Ectodermal cell (in vitro differentiated cells): ENCODE measurements at regions not wholly inside any gene's neighbourhood (a gene's known extent, or its start where the extent isn't known, plus 50 kb on each side); places are given as distances from the start of the nearest gene placed in this dataset.
"Not testable (repeated sequence)": the region's sequence is repeated elsewhere in the genome, so short reads cannot be mapped to it uniquely, and the experiment has no call there.

ENCODE experiments used
- H3K27ac ChIP-seq: 2 replicates; pipeline ENCODE4 v1.7.0; 2013; ENCODE audit warnings: mild to moderate bottlenecking, low read depth, low read length; ENCODE audit not compliant: insufficient read depth, poor library complexity, severe bottlenecking
- H3K27me3 ChIP-seq: 2 replicates; pipeline ENCODE4 v1.7.0; 2013; ENCODE audit warnings: mild to moderate bottlenecking, low read length; ENCODE audit not compliant: insufficient read depth, control insufficient read depth, poor library complexity, severe bottlenecking
- H3K36me3 ChIP-seq: one replicate; pipeline ENCODE4 v1.7.0; 2013; ENCODE audit warnings: low read length; ENCODE audit not compliant: control insufficient read depth, insufficient read depth
- H3K4me1 ChIP-seq: one replicate; pipeline ENCODE4 v1.7.0; 2013; ENCODE audit warnings: low read length; ENCODE audit not compliant: control insufficient read depth, insufficient read depth
- H3K4me3 ChIP-seq: 2 replicates; pipeline ENCODE4 v1.7.0; 2013; ENCODE audit warnings: low read depth, low read length, control low read depth; ENCODE audit not compliant: insufficient read depth
- H3K9me3 ChIP-seq: 2 replicates; pipeline ENCODE4 v1.7.0; 2013; ENCODE audit warnings: mild to moderate bottlenecking, low read length, moderate library complexity; ENCODE audit not compliant: control insufficient read depth
- WGBS, 2 experiments: methylation state at CpG; one replicate each; pipeline ENCODE4 v1.1.7; 2013; ENCODE audit warnings: missing lambda C conversion rate in 2 of 2; 5-methylcytosine and 5-hydroxymethylcytosine counted together

GRCh38 chr20:50442512-50442911 is 67.7 kb upstream of the PTPN1 start:
- WGBS, 2 experiments: 85 to 93% methylated on average over 4 of the region's 4 CpGs
- H3K36me3 ChIP-seq: no peaks in the 10 kb centered on the region
- H3K27ac ChIP-seq: no peak overlapping the region
- no peaks in the 10 kb centered on the region for H3K4me1 ChIP-seq
- H3K9me3 ChIP-seq: no peaks in the 10 kb centered on the region
- H3K4me3 ChIP-seq: no peak overlapping the region
- H3K27me3 ChIP-seq: no peaks in the 10 kb centered on the region

DNA sequence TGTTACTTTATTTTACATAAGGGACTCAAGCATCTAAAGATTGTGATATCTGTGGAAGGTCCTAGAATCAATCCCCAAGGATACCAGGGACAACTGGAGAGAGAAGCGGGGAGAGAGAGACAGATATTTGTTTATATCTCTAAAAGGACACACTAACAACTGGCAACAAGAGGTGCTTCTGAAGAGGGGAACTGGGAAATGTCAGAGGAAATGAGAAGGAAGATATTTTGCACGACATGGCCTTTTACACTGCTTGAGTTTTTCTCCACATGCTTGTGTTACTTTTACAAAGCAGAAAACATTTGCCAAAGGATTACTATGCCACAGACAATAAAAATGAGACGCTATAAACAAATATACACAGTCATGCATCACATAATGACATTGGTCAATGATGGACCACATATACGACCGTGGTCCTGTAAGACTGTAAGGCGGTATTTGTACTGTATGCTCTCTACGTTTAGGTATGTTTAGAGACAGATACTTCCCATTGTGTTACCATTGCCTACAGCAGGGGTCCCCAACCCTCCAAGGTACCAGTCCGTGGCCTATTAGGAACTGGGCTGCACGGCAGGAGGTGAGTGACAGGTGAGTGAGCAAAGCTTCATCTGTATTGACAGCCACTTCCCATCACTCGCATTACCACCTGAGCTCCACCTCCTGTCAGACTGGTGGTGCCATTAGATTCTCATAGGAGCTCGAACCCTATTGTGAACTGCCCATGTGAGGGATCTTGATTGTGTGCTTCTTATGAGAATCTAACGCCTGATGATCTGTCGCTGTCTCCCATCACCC is 64.6 kb upstream of the PTPN1 start:
- Histone ChIP-seq H3K27ac (no peak overlapping the region), H3K27me3 (no peaks in the 10 kb centered on the region), H3K4me3 (no peak overlapping the region), H3K4me1 (no peaks in the 10 kb centered on the region), H3K36me3 (no peaks in the 10 kb centered on the region), H3K9me3 (no peaks in the 10 kb centered on the region)
- 81 to 85% methylated on average over 13 of the region's 13 CpGs for WGBS, 2 experiments

GRCh38 chr20:50446351-50447101 is 63.7 kb upstream of the PTPN1 start:
- WGBS, 2 experiments: 83 to 85% methylated on average over 14 of the region's 16 CpGs
- no peaks in the 10 kb centered on the region for H3K27me3 ChIP-seq
- H3K4me1 ChIP-seq: peaks cover 7% of the 10 kb centered on the region
- H3K36me3 ChIP-seq: no peaks in the 10 kb centered on the region
- no peak overlapping the region for H3K4me3 ChIP-seq
- H3K9me3 ChIP-seq: no peaks in the 10 kb centered on the region
- H3K27ac ChIP-seq: no peak overlapping the region

DNA sequence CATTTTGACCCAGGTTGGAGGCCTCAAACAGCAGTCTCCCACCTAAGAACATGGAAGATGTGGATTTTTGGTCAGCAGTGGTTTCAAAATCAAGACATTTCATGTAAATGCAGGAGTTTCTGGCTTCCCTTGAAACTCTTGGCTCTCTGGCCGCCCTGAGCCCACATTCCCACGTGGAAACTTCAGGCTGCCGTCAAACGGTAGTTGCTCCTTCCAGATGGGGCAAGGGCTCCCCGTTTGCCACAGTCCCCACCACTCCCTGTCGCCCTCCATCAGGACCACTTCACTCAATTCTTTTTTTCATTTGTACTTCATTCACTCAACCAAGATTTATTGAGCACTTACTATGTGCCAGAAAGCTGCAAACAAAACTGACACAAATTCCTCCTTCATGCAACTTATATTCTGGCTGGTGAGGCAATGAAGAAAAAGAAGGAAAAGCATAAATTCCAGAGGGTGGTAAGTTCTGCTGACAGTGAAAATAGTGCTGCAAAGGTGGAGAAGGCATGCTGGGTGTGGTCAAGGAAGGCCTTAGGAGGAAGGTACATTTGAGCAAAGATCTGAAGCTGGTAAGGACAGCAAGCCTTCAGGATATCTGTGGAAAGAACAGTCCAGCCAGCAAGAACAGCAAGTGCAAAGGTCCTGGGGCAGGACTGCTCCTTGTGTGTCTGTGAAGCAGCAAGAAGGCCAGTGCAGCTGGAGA is 62.9 kb upstream of the PTPN1 start:
- no peaks in the 10 kb centered on the region for H3K27me3 ChIP-seq
- 79% methylated on average over 6 of the region's 6 CpGs for whole genome bisulfite sequencing, 2 experiments
- no peak overlapping the region for H3K27ac ChIP-seq
- H3K4me1 ChIP-seq: peaks cover 7% of the 10 kb centered on the region
- no peak overlapping the region for H3K4me3 ChIP-seq
- H3K36me3 ChIP-seq: no peaks in the 10 kb centered on the region
- no peaks in the 10 kb centered on the region for H3K9me3 ChIP-seq

DNA sequence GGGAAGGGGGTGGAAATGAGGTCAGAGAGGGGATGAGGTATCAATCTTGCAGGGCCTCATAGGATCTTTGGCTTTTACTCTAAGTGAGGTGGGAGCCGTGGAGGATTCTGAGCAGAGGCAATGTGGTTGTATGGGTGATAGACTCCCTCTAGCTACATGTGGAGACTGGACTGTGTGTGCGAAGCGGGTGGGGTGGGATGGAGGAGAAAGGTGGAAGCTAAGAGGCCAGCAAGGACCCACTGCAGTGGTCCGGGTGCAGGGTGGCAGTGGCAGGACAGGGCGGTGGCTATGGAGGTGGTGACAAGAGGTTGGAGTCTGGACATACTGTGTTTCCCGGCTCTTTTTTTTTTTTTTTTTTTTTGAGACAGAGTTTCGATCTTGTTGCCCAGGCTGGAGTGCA is 62.4 kb upstream of the PTPN1 start:
- Histone ChIP-seq H3K36me3 (no peaks in the 10 kb centered on the region), H3K27ac (no peak overlapping the region), H3K9me3 (no peaks in the 10 kb centered on the region), H3K27me3 (no peaks in the 10 kb centered on the region), H3K4me3 (no peak overlapping the region), H3K4me1 (peaks cover 7% of the 10 kb centered on the region)
- 91 to 94% methylated on average over 5 to 6 of the region's 7 CpGs for WGBS, 2 experiments

DNA sequence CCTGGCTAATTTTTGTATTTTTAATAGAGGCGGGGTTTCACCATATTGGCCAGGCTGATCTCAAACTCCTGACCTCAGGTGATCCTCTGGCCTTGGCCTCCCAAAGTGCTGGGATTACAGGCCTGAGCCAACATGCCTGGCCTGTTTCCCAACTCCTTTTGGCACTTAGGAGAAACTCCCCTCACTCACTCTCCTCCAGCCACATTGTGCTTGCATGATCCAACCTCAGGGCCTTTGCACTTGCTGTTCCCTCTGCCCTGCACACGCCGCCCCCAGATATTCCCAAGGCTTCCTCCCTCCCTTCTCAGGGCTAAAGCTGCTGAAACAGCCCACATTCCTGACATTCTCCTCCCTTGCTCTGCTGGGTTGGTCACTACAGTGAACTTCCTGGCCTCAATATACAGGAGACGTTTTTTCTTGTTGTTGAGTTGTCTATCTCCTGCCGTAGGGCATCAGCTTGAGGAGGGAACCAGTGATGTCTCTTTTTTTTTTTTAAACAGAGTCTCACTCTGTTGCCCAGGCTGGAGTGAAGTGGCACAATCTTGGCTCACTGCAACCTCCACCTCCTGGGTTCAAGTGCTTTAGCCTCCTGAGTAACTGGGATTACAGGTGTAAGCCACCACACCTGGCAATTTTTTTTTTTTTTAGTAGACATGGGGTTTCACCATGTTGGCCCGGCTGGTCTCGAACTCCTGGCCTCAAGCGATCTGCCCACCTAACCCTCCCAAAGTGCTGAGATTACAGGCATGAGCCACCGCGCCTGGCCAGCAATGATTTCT is 61.4 kb upstream of the PTPN1 start:
- not testable (repeated sequence) for H3K4me3 ChIP-seq, H3K4me1 ChIP-seq, H3K27me3 ChIP-seq, H3K36me3 ChIP-seq, H3K27ac ChIP-seq, H3K9me3 ChIP-seq
- 87 to 88% methylated on average over 10 of the region's 10 CpGs for WGBS, 2 experiments

GRCh38 chr20:50449738-50450492 is 60.3 kb upstream of the PTPN1 start:
- no peak overlapping the region for H3K4me3 ChIP-seq
- no peaks in the 10 kb centered on the region for H3K9me3 ChIP-seq
- 78 to 83% methylated on average over 9 of the region's 9 CpGs for WGBS, 2 experiments
- H3K27me3 ChIP-seq: no peaks in the 10 kb centered on the region
- no peaks in the 10 kb centered on the region for H3K36me3 ChIP-seq
- no peak overlapping the region for H3K27ac ChIP-seq
- peaks cover 7% of the 10 kb centered on the region for H3K4me1 ChIP-seq

DNA sequence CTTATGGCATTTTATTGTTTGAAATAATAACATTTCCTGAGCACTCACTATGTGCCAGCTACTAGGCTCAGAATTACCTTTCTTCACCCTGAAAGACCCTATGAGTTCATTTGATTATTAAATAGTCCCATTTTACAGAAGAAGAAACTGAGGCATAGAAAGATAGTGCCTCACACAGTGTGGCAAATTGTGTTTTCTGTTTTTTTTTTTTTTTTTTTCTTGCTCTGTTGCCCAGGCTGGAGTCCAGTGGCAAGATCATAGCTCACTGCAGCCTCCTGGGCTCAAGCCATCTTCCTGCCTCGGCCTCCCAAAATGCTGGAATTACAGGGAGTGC is 59.7 kb upstream of the PTPN1 start:
- WGBS, 2 experiments: 94 to 97% methylated on average over 1 of the region's 1 CpG
- Histone ChIP-seq H3K9me3 (no peaks in the 10 kb centered on the region), H3K4me1 (peaks cover 7% of the 10 kb centered on the region), H3K4me3 (no peak overlapping the region), H3K27me3 (no peaks in the 10 kb centered on the region), H3K27ac (no peak overlapping the region), H3K36me3 (no peaks in the 10 kb centered on the region)

DNA sequence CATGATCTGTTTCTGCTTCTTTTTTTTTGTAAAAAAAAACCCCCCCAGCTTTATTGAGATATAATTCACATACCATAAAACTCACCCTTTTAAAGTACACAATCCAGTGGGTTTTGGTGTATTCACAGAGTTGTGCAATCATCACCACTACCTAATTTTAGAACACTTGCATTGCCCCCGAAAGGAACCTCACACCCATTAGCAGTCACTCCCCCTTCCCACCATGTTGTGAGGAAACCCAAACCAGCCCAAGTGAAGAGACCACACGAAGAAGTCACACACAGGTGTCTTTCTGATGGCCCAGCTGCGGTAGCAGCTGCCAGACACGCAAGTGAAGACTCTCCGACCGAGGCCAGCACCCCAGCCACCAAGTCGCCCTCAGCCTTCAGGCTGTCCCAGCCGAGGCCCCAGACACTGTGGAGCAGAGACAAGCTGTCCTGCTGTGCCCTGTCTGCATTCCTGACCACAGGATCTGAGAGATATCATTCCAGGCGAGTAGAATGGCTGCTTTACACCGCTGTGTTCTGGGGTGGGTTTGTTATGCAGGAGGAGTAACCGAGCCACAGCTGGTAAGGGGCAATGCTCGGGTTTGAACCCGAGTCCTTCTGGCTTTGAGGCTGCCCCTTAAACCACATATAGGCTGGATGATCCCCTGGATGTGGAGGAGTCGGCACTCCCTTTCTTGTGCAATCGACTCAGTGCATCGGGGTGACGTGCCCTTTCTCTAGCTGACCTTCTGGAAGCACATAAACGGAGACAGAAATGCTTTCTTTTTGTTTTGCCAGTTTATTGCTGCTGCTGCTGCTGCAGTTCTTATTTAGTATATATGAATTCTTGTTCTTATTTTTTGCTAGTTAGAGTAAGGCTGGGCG is 59.1 kb upstream of the PTPN1 start:
- WGBS, 2 experiments: 31 to 36% methylated on average over 19 of the region's 19 CpGs
- no peak overlapping the region for H3K27ac ChIP-seq
- H3K4me3 ChIP-seq: no peak overlapping the region

More for the DNA sequence above, 59.1 kb upstream of the PTPN1 start:
- peaks cover 7% of the 10 kb centered on the region for H3K4me1 ChIP-seq
- no peaks in the 10 kb centered on the region for H3K27me3 ChIP-seq
- H3K36me3 ChIP-seq: no peaks in the 10 kb centered on the region
- H3K9me3 ChIP-seq: no peaks in the 10 kb centered on the region
